Activated CD4-positive, alpha-beta T cell treated with anti-CD3 and anti-CD28 coated beads, Interleukin-2, amount 10 ng/mL, durations not matched to agents 7 days and 5 days (primary cell): ENCODE measurements at regions not wholly inside any gene's neighbourhood (a gene's known extent, or its start where the extent isn't known, plus 50 kb on each side); places are given as distances from the start of the nearest gene placed in this dataset.

ENCODE experiments used
- CTCF ChIA-PET: fragments of 350-600 bp; sonication (Branson Sonifier 250); formaldehyde crosslinking; loops from one replicate; lab custom pipeline; 2021; ENCODE audit warnings: antibody characterized with exemption; lab: Charles Lee
- POLR2A ChIA-PET: fragments of 350-600 bp; sonication (Branson Sonifier 250); formaldehyde crosslinking; loops from one replicate; lab custom pipeline; 2021; ENCODE audit warnings: antibody characterized with exemption; lab: Charles Lee
- DNase-seq: peaks from one replicate; pipeline ENCODE4 v3.0.0-alpha.2; 2020
- H3K27ac Mint-ChIP-seq: one replicate; pipeline ENCODE4 v1.8.0; 2021; ENCODE audit warnings: mild to moderate bottlenecking, moderate library complexity, mixed read lengths
- H3K27me3 Mint-ChIP-seq: one replicate; pipeline ENCODE4 v1.8.0; 2021; ENCODE audit warnings: mixed read lengths
- H3K36me3 Mint-ChIP-seq: one replicate; pipeline ENCODE4 v1.8.0; 2021; ENCODE audit warnings: low read depth, mixed read lengths
- H3K4me1 Mint-ChIP-seq: one replicate; pipeline ENCODE4 v1.8.0; 2021; ENCODE audit warnings: mixed read lengths
- H3K4me3 Mint-ChIP-seq: one replicate; pipeline ENCODE4 v1.8.0; 2021; ENCODE audit warnings: mild to moderate bottlenecking, moderate library complexity, mixed read lengths
- H3K9me3 Mint-ChIP-seq: one replicate; pipeline ENCODE4 v1.8.0; 2021; ENCODE audit warnings: mixed read lengths

GRCh38 chr2:180656455-180656847 lies 324.0 kb upstream of the UBE2E3 start:
- H3K27ac Mint-ChIP-seq: no peak overlapping the region
- ChIA-PET POLR2A (no interaction called here), CTCF (no interaction called here)
- H3K36me3 Mint-ChIP-seq: no peaks in the 10 kb centered on the region
- no peaks in the 10 kb centered on the region for H3K9me3 Mint-ChIP-seq
- no peaks in the 10 kb centered on the region for H3K4me1 Mint-ChIP-seq
- no peak for DNase-seq
- peaks cover 5% of the 10 kb centered on the region for H3K27me3 Mint-ChIP-seq
- H3K4me3 Mint-ChIP-seq: no peak overlapping the region

- ChIA-PET CTCF (no interaction called here), POLR2A (no interaction called here)
- no peak for DNase-seq
Measured at GRCh38 chr2:180655842-180656454, 324.5 kb upstream of the UBE2E3 start.

GRCh38 chr2:180655393-180655792 lies 325.0 kb upstream of the UBE2E3 start:
- Mint-ChIP-seq H3K27ac (no peak overlapping the region), H3K9me3 (no peaks in the 10 kb centered on the region), H3K27me3 (peaks cover 5% of the 10 kb centered on the region), H3K4me3 (no peak overlapping the region), H3K36me3 (no peaks in the 10 kb centered on the region), H3K4me1 (no peaks in the 10 kb centered on the region)
- ChIA-PET CTCF (no interaction called here), POLR2A (no interaction called here)
- DNase-seq: no peak

More at GRCh38 chr2:180655842-180656454, 324.5 kb upstream of the UBE2E3 start:
- H3K36me3 Mint-ChIP-seq: no peaks in the 10 kb centered on the region
- H3K9me3 Mint-ChIP-seq: no peaks in the 10 kb centered on the region
- H3K27me3 Mint-ChIP-seq: peaks cover 5% of the 10 kb centered on the region
- no peak overlapping the region for H3K4me3 Mint-ChIP-seq
- H3K4me1 Mint-ChIP-seq: no peaks in the 10 kb centered on the region
- no peak overlapping the region for H3K27ac Mint-ChIP-seq

GRCh38 chr2:180653481-180653880 lies 326.9 kb upstream of the UBE2E3 start:
- ChIA-PET CTCF (no interaction called here), POLR2A (no interaction called here)
- no peak for DNase-seq
- Mint-ChIP-seq H3K9me3 (no peaks in the 10 kb centered on the region), H3K4me1 (no peaks in the 10 kb centered on the region), H3K27ac (no peak overlapping the region), H3K36me3 (no peaks in the 10 kb centered on the region), H3K27me3 (peaks cover 3% of the 10 kb centered on the region), H3K4me3 (no peak overlapping the region)

GRCh38 chr2:180652794-180653193 lies 327.6 kb upstream of the UBE2E3 start:
- Mint-ChIP-seq H3K27me3 (peaks cover 6% of the 10 kb centered on the region), H3K9me3 (no peaks in the 10 kb centered on the region), H3K4me3 (no peak overlapping the region), H3K27ac (no peak overlapping the region), H3K4me1 (no peaks in the 10 kb centered on the region), H3K36me3 (no peaks in the 10 kb centered on the region)
- ChIA-PET CTCF (no interaction called here), POLR2A (no interaction called here)
- no peak for DNase-seq

- no peaks in the 10 kb centered on the region for H3K36me3 Mint-ChIP-seq
- H3K27me3 Mint-ChIP-seq: peaks cover 7% of the 10 kb centered on the region
- no peaks in the 10 kb centered on the region for H3K4me1 Mint-ChIP-seq
- H3K9me3 Mint-ChIP-seq: no peaks in the 10 kb centered on the region
- ChIA-PET POLR2A (no interaction called here), CTCF (no interaction called here)
- H3K27ac Mint-ChIP-seq: no peak overlapping the region
- no peak for DNase-seq
- H3K4me3 Mint-ChIP-seq: no peak overlapping the region
Measured at GRCh38 chr2:180651596-180651995, 328.8 kb upstream of the UBE2E3 start.

GRCh38 chr2:180647621-180648020 lies 332.8 kb upstream of the UBE2E3 start:
- CTCF ChIA-PET: no interaction called here
- no peaks in the 10 kb centered on the region for H3K4me1 Mint-ChIP-seq
- no peak overlapping the region for H3K27ac Mint-ChIP-seq
- peaks cover 4% of the 10 kb centered on the region for H3K27me3 Mint-ChIP-seq
- H3K9me3 Mint-ChIP-seq: no peaks in the 10 kb centered on the region
- DNase-seq: no peak
- POLR2A ChIA-PET: no interaction called here
- no peaks in the 10 kb centered on the region for H3K36me3 Mint-ChIP-seq
- H3K4me3 Mint-ChIP-seq: no peak overlapping the region

GRCh38 chr2:180647221-180647620 lies 333.2 kb upstream of the UBE2E3 start:
- Mint-ChIP-seq H3K4me1 (no peaks in the 10 kb centered on the region), H3K36me3 (no peaks in the 10 kb centered on the region), H3K27ac (no peak overlapping the region), H3K4me3 (no peak overlapping the region), H3K9me3 (no peaks in the 10 kb centered on the region), H3K27me3 (peaks cover 4% of the 10 kb centered on the region)
- ChIA-PET CTCF (no interaction called here), POLR2A (no interaction called here)
- no peak for DNase-seq

GRCh38 chr2:180646756-180647155 lies 333.6 kb upstream of the UBE2E3 start:
- Mint-ChIP-seq H3K4me3 (no peak overlapping the region), H3K27me3 (peaks cover 4% of the 10 kb centered on the region), H3K27ac (no peak overlapping the region), H3K9me3 (no peaks in the 10 kb centered on the region), H3K4me1 (no peaks in the 10 kb centered on the region), H3K36me3 (no peaks in the 10 kb centered on the region)
- POLR2A ChIA-PET: no interaction called here
- DNase-seq: no peak
- CTCF ChIA-PET: no interaction called here

- no peaks in the 10 kb centered on the region for H3K36me3 Mint-ChIP-seq
- ChIA-PET POLR2A (no interaction called here), CTCF (no interaction called here)
- H3K4me3 Mint-ChIP-seq: no peak overlapping the region
- no peaks in the 10 kb centered on the region for H3K4me1 Mint-ChIP-seq
- no peak overlapping the region for H3K27ac Mint-ChIP-seq
- DNase-seq: no peak
- H3K9me3 Mint-ChIP-seq: no peaks in the 10 kb centered on the region
- peaks cover 4% of the 10 kb centered on the region for H3K27me3 Mint-ChIP-seq
Measured at GRCh38 chr2:180644709-180645108, 335.7 kb upstream of the UBE2E3 start.

- H3K4me3 Mint-ChIP-seq: no peak overlapping the region
- no peaks in the 10 kb centered on the region for H3K9me3 Mint-ChIP-seq
- H3K27me3 Mint-ChIP-seq: peaks cover 2% of the 10 kb centered on the region
- CTCF ChIA-PET: no interaction called here
- no peak for DNase-seq
- H3K4me1 Mint-ChIP-seq: no peaks in the 10 kb centered on the region
- POLR2A ChIA-PET: no interaction called here
- H3K36me3 Mint-ChIP-seq: no peaks in the 10 kb centered on the region
- H3K27ac Mint-ChIP-seq: no peak overlapping the region
Measured at GRCh38 chr2:180630756-180631155, 349.6 kb upstream of the UBE2E3 start.

- Mint-ChIP-seq H3K36me3 (no peaks in the 10 kb centered on the region), H3K27ac (no peak overlapping the region), H3K4me1 (no peaks in the 10 kb centered on the region), H3K9me3 (no peaks in the 10 kb centered on the region), H3K4me3 (no peak overlapping the region), H3K27me3 (no peaks in the 10 kb centered on the region)
- DNase-seq: no peak
- ChIA-PET CTCF (no interaction called here), POLR2A (no interaction called here)
Measured at GRCh38 chr2:180625006-180625844, 355.2 kb upstream of the UBE2E3 start.

- Mint-ChIP-seq H3K27ac (no peak overlapping the region), H3K9me3 (no peaks in the 10 kb centered on the region), H3K27me3 (no peaks in the 10 kb centered on the region), H3K36me3 (no peaks in the 10 kb centered on the region), H3K4me1 (peaks cover 1% of the 10 kb centered on the region), H3K4me3 (no peak overlapping the region)
- ChIA-PET CTCF (no interaction called here), POLR2A (no interaction called here)
- no peak for DNase-seq
Measured at GRCh38 chr2:180621941-180622918, 358.2 kb upstream of the UBE2E3 start.
